ENCODE measurements at regions not wholly inside any gene's neighbourhood (a gene's known extent, or its start where the extent isn't known, plus 50 kb on each side); places are given as distances from the start of the nearest gene placed in this dataset.

DNA sequence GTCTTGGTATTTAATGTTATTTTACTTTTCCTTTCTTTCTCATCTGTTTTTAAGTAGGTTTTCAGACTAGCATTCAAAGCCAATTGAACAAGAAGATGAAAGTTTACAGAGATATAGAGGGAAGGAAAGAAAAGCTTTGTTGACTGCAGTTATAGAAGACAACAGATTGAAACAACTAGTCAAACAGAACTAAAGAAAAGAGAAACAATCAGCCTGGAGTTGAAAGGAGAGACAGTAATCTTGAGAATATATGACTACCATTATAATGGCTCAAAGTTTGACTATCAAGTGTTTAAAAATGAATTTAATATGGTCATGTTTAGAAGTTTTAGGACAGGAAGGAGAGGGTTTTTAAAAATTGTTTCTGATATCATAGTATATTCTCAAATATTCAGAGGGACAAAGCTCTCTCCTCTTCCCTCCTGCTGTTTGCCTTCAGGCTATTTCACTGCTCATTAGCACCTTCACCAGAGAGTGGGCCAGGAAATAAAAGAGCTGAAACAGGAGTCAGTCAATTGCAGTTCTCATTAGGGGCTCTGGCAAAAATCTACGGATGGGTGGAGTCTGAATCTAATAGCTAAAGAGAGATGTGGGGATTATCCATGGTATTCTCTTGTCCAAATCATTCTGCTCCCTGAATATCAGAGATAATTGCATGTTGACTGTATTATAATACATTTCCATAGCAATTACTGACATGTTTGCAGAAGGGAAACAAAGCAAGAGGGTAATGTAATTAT, 577.8 kb downstream of the BRINP3 start:
- DNase-seq (ENCODE audit: low spot score), result no peak

DNA sequence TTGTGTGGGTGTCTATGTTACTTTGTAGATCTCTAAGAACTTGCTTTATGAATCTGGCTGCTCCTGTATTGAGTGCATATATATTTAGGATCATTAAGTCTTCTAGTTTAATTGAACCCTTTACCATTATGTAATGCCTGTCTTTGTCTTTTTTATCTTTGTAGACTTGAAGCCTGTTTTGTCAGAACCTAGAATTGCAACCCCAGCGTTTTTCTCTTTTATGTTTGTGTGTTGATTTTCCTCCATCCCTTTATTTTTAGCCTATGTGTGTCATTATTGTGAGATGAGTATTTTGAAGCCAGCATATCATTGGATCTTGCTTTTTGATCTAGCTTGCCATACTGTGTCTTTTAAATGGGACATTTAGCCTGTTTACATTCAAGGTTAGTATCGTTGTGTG, 573.2 kb downstream of the BRINP3 start:
- DNase-seq (ENCODE audit: low spot score), result no peak

DNA sequence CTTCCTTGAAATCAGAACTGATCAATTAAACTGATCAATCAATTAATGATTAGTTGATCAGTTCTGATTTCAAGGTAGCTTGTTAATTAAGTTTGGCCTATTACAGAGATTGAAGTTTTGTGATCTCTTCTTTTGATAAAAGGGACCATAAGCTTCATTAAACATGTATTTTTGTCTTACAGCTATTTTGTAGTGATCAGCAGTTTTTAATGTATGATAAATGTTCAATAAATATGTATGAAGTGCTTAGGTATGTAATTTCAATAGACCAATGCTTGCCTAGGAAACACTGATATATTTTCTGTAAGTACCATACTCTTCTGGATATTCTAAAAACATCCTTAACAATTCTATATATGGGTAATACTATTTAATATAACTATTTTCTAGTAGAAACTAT, 569.6 kb downstream of the BRINP3 start:
- DNase-seq (ENCODE audit: low spot score), result no peak

DNA sequence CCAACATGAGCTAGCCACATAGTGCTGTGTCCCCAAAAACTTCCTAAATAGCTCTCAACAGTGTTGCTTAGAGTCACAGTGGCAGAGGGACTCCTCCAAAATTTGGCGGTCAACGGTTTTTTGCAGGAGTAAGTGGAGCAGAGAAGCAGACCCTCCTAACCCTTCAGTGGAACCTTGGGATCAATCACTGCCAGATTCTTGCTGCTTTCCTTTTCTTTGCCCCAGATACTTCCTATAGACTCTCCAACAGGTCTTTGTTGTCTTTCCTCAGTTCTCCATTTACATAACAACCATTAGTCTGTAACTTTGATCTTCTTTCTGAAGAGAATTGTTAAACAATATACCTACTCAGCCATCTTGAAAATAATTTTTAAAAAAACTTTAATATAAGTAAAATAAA, 556.1 kb downstream of the BRINP3 start:
- DNase-seq (ENCODE audit: low spot score), result no peak

DNA sequence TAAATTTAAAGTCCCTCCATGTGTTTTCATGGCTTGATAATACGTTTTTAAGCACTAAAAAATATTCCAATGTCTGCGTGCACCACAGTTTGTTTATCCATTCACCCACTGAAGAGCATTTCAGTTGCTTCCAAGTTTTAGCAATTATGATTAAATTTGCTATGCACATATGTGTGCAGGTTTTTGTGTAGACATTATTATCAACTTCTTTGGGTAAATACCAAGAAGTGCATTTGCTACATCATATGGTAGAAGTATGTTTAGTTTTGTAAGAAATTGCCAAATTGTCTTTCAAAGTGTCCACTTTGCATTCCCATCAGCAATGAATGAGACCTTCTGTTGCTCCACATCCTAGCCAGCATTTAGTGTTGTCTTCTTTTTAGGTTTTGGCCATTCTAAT, 550.0 kb downstream of the BRINP3 start:
- no peak for DNase-seq (ENCODE audit: low spot score)

DNA sequence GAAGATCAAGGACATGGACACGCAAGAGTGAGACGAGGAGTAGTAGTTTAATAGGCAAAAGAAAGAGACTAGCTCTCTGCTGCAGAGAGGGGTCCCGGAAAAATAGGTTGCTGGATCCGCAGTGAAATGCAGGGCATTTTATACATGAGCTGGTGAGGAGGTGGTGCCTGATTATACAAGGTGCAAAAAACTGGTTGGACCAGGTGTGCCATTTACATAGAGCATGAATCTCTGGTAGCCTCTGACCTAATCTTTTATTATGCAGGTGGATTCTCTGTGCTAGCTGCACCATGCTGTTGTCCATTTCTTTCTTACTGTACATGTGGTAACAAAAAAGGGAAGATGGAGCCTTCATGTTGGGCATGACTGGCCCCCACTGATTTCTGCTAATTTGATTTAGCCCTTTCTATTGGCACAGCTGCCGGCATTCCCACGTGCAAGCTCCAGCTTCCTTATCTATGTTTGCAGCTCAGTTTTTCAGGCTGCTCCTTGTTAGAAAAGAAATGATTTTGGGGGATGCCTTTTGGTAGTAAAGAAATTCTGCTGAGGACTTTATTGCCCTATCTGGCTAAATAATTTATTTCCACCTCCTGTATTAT, 548.1 kb downstream of the BRINP3 start:
- no peak for DNase-seq (ENCODE audit: low spot score)

DNA sequence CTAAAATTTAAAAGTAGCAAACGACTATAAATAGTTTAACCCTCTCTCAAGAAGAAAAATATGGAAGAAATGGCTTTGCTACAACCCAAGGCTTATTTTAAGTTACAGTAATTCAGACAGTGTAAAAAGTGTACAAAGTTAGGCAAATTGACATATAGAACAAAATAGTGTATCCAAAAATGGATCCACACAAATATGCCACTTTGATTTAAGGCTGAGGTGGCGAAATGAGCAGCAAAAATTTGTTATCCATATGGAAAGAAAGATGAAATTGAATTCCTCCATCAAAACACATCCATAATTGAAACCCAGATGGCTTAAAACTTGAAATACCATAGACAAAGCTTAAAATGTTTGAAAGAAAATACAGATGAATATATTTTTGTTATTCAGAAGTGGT, 540.8 kb downstream of the BRINP3 start:
- DNase-seq (ENCODE audit: low spot score), result no peak

DNA sequence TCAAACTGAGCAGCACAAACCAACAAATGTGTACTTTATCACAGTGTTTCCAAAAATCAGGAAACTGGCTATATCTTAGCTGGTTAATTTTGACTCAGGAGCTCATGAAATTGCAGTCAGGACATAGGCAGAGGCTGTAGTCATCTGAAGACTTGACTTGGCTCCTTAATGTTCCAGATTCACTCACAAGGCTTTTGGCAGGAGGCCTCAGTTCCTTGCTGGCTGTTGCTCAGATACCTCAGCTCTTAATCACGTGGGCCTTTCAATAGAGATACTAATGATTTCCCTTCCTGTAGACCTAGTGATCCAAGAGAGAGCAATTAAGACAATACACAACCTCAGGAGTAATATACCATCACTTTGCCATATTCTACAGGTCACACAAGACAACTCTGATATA, 537.7 kb downstream of the BRINP3 start:
- DNase-seq (ENCODE audit: low spot score), result no peak

DNA sequence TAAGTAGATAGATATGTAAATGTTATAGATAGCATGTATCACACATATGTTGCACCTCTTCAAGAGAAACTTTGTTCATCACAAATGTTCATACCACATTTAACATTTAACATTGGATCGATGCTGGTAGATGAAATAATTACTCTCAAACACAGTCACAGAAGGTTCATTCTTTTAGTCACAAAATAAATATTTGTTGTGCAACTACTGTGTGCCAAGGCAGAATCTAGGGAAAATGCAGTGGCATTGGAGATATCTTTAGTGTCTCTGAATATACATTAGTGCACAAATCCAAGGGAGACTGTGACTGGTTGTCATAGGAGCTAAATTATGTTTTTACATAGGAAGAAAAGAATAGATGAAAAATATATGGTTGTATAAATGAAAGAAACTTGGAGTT, 535.7 kb downstream of the BRINP3 start:
- DNase-seq (ENCODE audit: low spot score), result no peak

DNA sequence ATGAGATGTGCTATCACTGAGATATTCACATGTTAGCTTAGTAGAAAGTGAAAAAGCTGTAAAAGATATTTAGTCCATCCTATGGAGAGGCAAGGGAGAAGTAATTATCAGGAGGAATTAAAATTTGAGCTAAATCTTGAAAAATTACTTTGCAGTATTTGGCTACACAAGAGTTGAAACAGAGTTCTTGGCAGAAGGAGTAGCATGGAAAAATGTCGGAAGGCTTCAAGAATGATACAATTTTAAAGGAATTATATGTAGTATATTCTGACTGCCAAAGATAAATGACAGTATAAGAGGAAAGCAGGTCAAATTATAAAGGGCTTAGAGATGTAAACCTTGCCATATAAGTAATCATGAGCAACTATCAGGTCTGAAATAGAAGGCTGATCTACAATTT, 518.9 kb downstream of the BRINP3 start:
- no peak for DNase-seq (ENCODE audit: low spot score)

DNA sequence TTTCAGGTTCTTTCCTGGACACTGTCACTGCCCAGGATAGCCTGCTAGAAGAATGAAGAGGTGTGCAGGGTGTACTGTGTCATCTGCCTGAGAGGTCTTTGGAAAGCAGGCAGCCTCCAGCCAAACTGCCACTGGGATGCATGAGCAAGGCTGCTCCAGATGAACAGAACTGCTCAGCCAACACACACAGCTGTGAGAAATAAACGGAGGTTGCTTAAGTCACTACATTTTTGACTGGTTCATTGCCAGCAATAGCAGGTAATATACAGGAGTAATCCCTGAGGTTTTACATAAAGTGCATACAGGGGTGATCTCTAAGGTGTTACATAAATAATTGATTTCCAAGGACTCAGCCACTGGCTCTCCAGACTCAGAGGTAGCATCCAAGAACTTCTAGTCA, 516.9 kb downstream of the BRINP3 start:
- DNase-seq (ENCODE audit: low spot score), result no peak

DNA sequence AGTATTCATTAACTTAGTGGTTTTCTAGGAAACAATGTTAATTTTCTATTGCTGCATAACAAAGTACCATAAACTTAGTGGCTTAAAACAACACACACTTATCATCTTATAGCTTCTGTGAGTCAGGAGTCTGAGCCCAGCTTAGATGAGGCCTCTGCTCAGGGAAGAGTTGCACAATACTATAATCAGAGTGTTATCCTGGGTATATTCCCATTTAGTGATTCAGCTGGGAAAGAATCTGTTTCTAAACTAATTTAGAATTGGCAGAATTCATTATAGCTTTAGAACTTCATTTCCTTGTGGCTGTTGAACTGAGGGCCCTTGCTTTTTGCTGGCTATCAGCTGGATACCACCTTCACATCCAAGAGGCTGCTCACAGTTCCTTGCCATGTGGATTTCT, 515.5 kb downstream of the BRINP3 start:
- no peak for DNase-seq (ENCODE audit: low spot score)

DNA sequence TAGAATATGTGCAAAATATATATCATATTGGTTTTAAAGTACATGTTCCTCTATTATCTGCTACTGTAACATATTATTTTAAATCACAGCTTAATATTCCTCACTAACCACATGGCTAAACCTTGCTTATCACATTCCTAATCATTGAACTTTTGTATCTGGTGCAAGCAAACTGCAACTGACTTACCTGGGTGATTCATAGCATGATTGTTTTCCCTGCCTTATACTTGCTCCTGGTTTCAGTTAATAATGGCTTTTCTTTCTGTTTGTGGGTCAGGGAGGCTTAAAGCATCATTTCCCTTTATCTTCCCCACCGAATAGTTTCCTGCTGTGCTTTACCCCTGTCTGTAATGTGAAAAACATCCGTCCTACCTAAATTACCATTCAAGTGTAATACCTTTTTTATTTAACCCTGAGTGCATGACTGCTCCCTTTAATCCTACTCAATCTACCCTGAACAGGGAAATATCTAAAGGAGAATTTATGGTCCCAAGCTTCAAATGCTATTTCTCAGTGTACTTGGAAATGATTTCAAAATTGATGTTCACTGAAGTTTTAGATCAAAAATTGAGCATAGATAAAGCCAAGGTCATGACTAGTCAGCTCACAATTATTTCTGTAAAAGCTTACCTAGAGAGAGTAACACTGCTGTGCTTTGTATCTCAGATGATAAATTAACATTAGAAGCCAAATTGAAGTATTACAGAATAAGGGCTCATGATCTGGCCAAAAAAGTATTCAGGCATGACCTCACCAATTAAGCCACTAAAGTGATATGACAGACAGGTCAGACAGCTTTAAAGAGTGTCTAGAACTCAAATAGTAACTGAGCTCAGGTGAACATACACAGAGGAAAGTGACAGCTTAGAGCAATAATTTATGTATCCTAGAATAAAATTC, 507.1 kb downstream of the BRINP3 start:
- DNase-seq (ENCODE audit: low spot score), result no peak

DNA sequence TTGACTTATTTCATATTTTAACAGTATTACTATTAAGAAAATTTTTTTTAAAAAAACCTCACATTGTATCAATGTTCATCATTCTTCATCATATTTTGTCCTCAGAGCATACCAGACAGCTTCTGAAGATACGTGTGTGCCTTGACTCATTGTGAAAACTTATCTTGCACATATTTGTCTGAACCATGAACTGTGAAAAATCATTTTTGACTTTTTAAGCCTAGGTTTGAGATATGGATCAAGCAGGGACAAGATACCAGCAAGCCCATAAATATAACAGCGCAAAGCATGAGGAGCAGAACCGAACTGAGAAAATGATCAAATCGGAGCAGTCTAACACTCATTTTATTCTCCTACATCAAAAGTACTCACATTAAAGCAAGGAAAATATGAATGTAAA, 506.0 kb downstream of the BRINP3 start:
- DNase-seq (ENCODE audit: low spot score), result no peak

DNA sequence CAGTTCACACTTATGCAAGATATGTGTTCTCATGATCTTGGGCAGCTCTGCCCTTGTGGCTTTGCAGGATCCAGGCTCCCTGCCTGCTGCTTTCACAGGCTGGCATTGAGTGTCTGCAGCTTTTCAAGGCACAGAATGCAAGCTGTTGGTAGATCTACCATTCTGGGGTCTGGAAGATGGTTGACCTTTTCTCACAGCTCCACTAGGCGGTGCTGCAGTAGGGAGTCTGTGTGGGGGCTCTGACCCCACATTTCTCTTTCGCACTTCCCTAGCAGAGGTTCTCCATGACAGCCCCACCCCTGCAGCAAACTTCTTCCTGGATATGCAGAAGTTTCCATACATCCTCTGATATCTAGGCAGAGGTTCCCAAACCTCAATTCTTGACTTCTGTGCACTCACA, 500.5 kb downstream of the BRINP3 start:
- DNase-seq (ENCODE audit: low spot score), result no peak

DNA sequence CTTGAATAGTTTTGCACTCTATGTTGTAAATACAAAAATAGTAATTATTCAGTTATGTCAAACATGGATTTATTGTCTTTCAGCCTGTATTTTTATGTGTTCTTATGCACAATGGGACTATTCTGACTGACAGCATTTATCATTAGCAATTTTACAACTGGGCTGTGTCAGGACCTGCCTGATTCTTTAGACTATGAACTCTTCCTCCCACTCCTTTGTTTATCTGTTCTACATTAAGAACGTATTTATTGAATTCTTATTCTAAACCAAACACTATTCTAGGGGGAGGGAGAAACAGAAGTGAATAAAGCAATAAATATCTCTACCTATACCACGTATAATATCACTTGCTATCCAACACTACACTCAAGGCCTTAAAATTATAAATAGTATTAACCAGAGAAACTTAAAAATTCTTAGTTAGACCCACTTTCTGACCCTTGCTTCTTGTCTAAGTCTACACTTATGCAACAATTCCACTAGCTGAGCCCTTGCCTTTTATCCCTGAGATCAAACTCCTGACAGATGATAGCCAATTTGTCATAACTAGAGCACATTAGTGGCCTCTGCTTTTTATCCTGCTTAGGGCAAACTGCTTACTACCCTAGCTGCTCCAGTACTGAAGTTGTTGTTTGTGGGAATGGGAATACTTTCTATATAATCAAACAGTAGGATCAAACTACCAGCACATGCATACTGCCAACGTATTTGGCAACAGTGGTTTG, 494.3 kb downstream of the BRINP3 start:
- DNase-seq (ENCODE audit: low spot score), result no peak

DNA sequence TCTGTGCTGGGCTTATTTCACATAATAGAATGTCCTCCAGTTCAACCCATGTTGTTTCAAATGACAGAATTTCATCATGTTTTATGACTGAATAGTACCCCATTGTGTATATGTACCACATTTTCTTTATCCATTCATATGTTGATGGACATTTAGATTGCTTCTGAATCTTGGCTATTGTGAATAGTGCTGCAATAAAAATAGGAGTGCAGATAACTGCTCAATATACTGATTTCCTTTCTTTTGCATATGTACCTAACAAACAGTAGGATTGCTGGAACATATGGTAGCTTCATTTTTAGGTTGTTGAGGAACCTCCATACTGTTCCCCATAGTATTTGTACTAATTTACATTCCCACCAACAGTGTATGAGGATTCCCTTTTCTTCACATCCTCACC, 491.1 kb downstream of the BRINP3 start:
- DNase-seq (ENCODE audit: low spot score), result no peak

DNA sequence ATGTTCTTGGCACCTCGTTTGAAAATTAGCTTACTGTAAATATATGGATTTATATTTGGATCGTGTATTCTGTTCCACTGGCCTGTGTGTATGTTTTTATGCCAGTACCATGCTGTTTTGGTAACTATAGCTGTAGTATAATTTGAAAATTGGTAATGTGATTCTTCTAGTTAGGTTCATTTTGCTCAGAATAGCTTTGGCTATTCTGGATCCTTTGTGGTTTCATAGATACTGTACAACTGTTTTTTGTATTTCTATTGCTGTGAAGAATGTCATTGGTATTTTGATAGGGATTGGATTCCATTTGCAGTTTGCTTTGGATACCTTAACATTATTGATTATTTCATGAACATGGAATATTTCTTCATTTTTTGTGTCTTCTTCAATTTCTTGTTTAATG, 490.2 kb downstream of the BRINP3 start:
- DNase-seq (ENCODE audit: low spot score), result no peak

DNA sequence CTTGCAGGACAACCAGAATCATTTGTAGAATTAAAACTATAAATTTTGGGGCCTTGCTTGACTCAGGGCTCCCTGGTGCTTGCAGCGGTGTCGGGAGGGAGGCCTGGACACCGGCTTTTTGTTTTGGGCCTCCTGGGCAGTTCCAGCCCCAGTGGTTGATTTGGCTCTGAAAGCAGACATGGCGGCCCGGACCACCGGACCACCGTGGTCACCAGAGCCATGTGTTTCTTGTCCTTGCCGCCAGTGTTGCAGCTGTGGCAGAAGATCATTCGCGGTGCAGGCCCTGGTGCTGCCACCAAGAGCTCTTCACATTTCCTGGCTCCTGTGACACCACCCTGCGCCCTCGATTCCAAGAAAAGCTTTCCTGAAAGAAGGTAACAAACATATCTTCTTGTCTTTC, 484.8 kb downstream of the BRINP3 start:
- no peak for DNase-seq (ENCODE audit: low spot score)

DNA sequence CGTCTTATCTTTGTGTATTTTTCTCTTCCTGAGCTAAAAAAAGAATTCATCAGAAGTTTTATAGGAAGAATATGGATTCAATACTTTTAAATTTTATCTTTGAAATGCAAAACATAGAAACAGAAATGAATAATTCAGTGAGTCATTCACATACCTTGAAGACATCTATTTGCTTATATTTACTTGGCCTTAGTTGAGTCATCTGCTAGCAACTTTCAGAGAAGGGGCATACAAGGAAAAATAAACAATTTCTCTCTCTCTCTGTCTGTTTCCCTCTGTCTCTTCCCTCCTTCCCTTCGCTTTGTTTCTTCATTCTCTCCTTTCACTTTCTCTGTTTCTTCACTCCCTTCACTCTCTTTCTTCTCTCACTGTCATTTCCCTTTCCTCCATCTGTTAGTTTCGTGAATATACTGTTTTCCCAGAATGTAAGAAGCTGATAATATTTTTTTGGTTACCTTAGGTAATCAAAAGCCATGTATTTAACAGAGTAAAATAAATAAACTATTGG, 477.2 kb downstream of the BRINP3 start:
- DNase-seq (ENCODE audit: low spot score), result no peak

DNA sequence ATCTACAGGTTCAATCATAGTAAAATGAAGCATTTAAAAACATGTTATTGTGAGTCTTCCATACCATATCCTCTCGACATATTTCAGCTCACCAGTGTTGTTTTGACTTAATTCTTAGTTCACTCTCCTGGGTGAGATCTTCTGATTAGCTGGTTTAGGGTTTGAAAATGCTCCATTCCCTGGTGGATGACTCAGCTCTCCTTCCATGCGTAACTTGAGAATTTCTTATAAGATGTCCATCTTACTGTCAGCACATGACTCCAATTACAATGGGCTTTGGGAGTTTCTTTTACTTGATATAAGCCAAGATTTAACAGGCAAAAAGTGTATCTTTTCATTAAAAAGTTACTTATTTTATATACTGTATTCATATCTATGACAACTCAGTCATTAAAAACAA, 476.5 kb downstream of the BRINP3 start:
- DNase-seq (ENCODE audit: low spot score), result no peak

DNA sequence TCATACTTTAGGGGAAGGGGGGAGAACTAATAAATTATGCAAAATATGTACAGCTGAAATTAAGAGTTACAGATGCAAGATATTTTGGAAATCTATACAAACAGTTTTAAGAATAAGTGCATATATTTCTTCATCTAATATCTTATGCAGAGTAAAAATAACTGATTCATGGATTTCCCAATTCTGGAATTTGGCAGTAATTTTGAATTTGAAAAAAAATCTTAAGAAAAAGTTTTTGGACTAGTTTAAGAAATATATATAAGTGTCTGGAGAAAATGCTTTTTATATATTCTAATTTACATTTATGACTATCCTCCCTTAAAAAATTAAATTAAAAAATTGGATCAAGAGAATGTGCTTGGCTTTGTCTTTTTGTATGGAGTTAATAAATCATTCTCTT, 474.3 kb downstream of the BRINP3 start:
- no peak for DNase-seq (ENCODE audit: low spot score)
